Hematopoietic multipotent progenitor cell treated with erythropoietin and hydrocortisone succinate and interleukin-3 and kit ligand, for 17 days (in vitro differentiated cells): ENCODE measurements at regions not wholly inside any gene's neighbourhood (a gene's known extent, or its start where the extent isn't known, plus 50 kb on each side); places are given as distances from the start of the nearest gene placed in this dataset.

Experiments used
- DNase-seq: peaks from one replicate; pipeline ENCODE4 v3.0.0-alpha.2; 2015; ENCODE audit warnings: low spot score

GRCh38 chr2:181114021-181114420 is 133.6 kb downstream of the UBE2E3 start:
- DNase-seq = no peak

GRCh38 chr2:181116261-181116660 is 135.9 kb downstream of the UBE2E3 start:
- no peak for DNase-seq

- no peak for DNase-seq
These were observed 137.0 kb downstream of the UBE2E3 start for GRCh38 chr2:181117206-181117925.

GRCh38 chr2:181120625-181121024 is 140.2 kb downstream of the UBE2E3 start:
- DNase-seq = no peak

- no peak for DNase-seq
These were observed 141.6 kb downstream of the UBE2E3 start for GRCh38 chr2:181121996-181122395.

- no peak for DNase-seq
These were observed 142.2 kb downstream of the UBE2E3 start for GRCh38 chr2:181122601-181123000.

- DNase-seq = no peak
These were observed 143.4 kb downstream of the UBE2E3 start for GRCh38 chr2:181123798-181124231.

- DNase-seq = no peak
These were observed 144.1 kb downstream of the UBE2E3 start for GRCh38 chr2:181124497-181124896.

GRCh38 chr2:181125359-181125758 is 145.0 kb downstream of the UBE2E3 start:
- no peak for DNase-seq

- no peak for DNase-seq
These were observed 146.0 kb downstream of the UBE2E3 start for GRCh38 chr2:181126311-181126868.

- DNase-seq = no peak
These were observed 147.8 kb downstream of the UBE2E3 start for GRCh38 chr2:181128199-181128598.

GRCh38 chr2:181129364-181130056 is 149.1 kb downstream of the UBE2E3 start:
- DNase-seq = no peak

- no peak for DNase-seq
These were observed 150.3 kb downstream of the UBE2E3 start for GRCh38 chr2:181130686-181131085.

- DNase-seq = no peak
These were observed 151.2 kb downstream of the UBE2E3 start for GRCh38 chr2:181131584-181131983.

GRCh38 chr2:181138816-181139215 is 158.4 kb downstream of the UBE2E3 start:
- DNase-seq = no peak

- DNase-seq = no peak
These were observed 159.4 kb downstream of the UBE2E3 start for GRCh38 chr2:181139831-181140230.

GRCh38 chr2:181140414-181140813 is 160.0 kb downstream of the UBE2E3 start:
- no peak for DNase-seq

- DNase-seq = no peak
These were observed 160.5 kb downstream of the UBE2E3 start for GRCh38 chr2:181140928-181141327.

- no peak for DNase-seq
These were observed 161.3 kb downstream of the UBE2E3 start for GRCh38 chr2:181141676-181142075.

- DNase-seq = no peak
These were observed 162.1 kb downstream of the UBE2E3 start for GRCh38 chr2:181142514-181142913.

- no peak for DNase-seq
These were observed 163.4 kb downstream of the UBE2E3 start for GRCh38 chr2:181143790-181144300.

- DNase-seq = no peak
These were observed 165.2 kb downstream of the UBE2E3 start for GRCh38 chr2:181145645-181146044.

GRCh38 chr2:181146171-181146570 is 165.8 kb downstream of the UBE2E3 start:
- DNase-seq = no peak
